GM21423 (cell line): ENCODE measurements at regions not wholly inside any gene's neighbourhood (a gene's known extent, or its start where the extent isn't known, plus 50 kb on each side); places are given as distances from the start of the nearest gene placed in this dataset.
A peak's percentile ranks its signal among the peaks of the same experiment; 100 is the strongest.

Experiments used
- ATAC-seq: cut with Tn5 transposase; IDR thresholded peaks from one replicate; pipeline ENCODE4 v1.9.1; 2021; ENCODE audit warnings: mild to moderate bottlenecking, moderate library complexity; ENCODE audit not compliant: unreplicated experiment

- ATAC-seq, result no peak
Observed at GRCh38 chr15:45743426-45744235, 108.8 kb downstream of the SQOR start.

GRCh38 chr15:45744236-45744589, 109.4 kb downstream of the SQOR start:
- ATAC-seq, result no peak

- no peak for ATAC-seq
Observed at GRCh38 chr15:45747426-45747825, 112.6 kb downstream of the SQOR start.

GRCh38 chr15:45751629-45752028, 116.8 kb downstream of the SQOR start:
- ATAC-seq, result no peak

GRCh38 chr15:45759936-45760335, 125.1 kb downstream of the SQOR start:
- ATAC-seq, result no peak

GRCh38 chr15:45762726-45763125, 127.9 kb downstream of the SQOR start:
- no peak for ATAC-seq

GRCh38 chr15:45763170-45763869, 128.5 kb downstream of the SQOR start:
- no peak for ATAC-seq

GRCh38 chr15:45773149-45773548, 138.3 kb downstream of the SQOR start:
- ATAC-seq, result no peak

- ATAC-seq, result no peak
Observed at GRCh38 chr15:45776772-45777171, 141.9 kb downstream of the SQOR start.

- ATAC-seq, result no peak
Observed at GRCh38 chr15:45777781-45778180, 143.0 kb downstream of the SQOR start.

GRCh38 chr15:45780352-45780751, 145.5 kb downstream of the SQOR start:
- ATAC-seq, result no peak

GRCh38 chr15:45784656-45785055, 149.8 kb downstream of the SQOR start:
- no peak for ATAC-seq

- ATAC-seq, result no peak
Observed at GRCh38 chr15:45785897-45786296, 151.1 kb downstream of the SQOR start.

GRCh38 chr15:45790325-45790943, 155.6 kb downstream of the SQOR start:
- no peak for ATAC-seq

- peak; percentile 43 for ATAC-seq
Observed at GRCh38 chr15:45794304-45794703, 159.5 kb downstream of the SQOR start.

GRCh38 chr15:45794712-45795439, 160.0 kb downstream of the SQOR start:
- peak; percentile 46 for ATAC-seq

GRCh38 chr15:45795440-45796069, 160.7 kb downstream of the SQOR start:
- no peak for ATAC-seq

GRCh38 chr15:45796433-45796832, 161.6 kb downstream of the SQOR start:
- no peak for ATAC-seq

GRCh38 chr15:45799508-45799907, 164.7 kb downstream of the SQOR start:
- ATAC-seq, result peak; percentile 47

GRCh38 chr15:45801543-45801942, 166.7 kb downstream of the SQOR start:
- no peak for ATAC-seq

GRCh38 chr15:45802140-45802539, 167.3 kb downstream of the SQOR start:
- ATAC-seq, result no peak
